T-helper 2 cell (primary cell): ENCODE measurements at regions not wholly inside any gene's neighbourhood (a gene's known extent, or its start where the extent isn't known, plus 50 kb on each side); places are given as distances from the start of the nearest gene placed in this dataset.

ENCODE experiments used
- DNase-seq, 5 experiments: peaks; one replicate each; pipeline versions ENCODE4 v3.0.0 to v3.0.0-alpha.2; 2012 to 2022

DNA sequence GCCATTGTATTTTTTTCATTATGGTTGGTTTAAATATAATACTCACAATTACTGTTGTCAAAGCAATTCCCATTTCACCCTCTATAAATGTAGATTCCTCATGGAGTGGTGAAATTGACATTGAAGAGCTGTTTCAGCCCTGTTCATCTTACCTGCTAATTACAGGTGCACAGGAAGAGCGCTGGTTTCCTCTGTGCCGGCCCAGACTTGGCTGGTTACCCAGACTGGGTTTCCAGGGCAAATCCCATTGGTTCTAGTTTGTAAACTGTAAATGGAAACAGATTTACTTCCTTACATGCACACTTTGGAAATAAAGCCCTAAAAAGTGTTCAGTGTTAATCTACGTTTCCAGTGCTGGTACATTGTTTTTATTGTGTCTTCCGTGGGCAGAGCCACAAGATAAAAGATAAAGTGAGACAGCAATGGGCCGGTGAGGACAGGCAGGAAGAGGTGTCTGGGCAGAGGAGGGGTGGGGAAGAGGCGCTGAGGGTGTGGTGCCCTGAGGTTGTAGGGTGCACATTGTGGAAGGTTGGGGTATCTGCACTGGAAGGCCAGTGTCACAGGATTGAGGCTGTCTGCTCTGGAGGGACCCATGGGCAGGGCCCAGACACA is 71.6 kb upstream of the ZPBP start:
- DNase-seq: peak in 2 of 5 experiments; percentile 20 to 86

DNA sequence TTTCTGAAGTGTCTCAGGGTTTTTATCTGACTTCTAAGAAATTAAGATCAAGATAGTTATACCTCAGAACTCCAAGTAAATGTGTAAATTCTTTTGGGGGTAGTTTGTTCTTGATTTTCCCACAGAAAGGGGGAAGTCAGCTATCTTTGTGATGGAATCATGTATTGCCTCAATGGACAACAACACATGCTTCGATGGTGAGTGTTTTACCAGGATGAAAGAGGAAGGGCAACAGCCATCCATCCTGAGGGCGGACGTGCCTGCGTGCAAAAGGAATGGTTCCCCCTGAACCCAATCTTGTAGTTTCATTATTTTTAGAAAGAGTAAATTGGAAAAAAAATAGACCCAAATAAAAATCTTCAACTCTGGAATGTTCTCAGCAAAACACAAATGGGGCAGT is 67.2 kb upstream of the ZPBP start:
- DNase-seq: no peak

DNA sequence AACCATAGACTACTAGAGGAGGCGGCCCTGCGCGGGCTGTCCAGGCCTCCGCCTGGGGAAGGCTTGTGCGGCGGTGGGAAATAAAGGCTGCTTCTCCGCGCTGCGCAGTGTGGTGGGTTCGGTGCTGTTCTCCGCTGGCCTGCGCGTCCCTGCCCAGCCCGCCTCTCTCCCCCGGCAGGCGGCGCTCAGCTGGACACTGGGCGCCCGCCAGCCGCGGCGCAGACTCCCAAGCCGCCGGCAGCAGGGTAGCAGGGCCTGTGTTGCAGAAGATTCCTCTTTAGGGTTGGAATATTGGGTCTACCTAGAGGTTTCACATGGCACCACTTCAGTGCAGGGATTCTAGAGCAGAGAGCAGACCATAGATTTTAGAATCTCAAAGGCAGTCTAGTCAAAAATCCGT is 66.1 kb upstream of the ZPBP start:
- DNase-seq: no peak

DNA sequence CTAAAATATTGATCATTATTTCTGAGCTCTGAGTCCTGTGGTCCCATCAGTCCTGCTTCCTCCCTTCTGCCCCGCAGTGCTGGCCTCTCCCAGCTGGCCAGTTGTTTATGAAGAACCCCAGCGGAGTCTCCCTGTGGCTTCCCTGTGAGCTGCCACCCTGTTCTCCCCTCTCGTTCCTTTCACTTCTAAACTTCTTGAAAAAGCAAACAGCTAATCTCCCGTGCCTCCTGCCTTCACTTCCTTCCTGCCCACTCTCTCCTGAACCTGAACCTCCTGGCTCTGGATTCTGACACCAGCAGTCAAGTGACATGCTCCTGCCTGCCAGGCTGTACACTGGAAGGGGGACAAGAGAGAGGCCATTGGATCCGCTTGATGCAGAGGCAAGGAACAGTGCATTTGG is 63.7 kb upstream of the ZPBP start:
- peak in 1 of 5 experiments; percentile 31 for DNase-seq

- DNase-seq: no peak
Measured at GRCh38 chr7:50156163-50156562, 63.1 kb upstream of the ZPBP start.

DNA sequence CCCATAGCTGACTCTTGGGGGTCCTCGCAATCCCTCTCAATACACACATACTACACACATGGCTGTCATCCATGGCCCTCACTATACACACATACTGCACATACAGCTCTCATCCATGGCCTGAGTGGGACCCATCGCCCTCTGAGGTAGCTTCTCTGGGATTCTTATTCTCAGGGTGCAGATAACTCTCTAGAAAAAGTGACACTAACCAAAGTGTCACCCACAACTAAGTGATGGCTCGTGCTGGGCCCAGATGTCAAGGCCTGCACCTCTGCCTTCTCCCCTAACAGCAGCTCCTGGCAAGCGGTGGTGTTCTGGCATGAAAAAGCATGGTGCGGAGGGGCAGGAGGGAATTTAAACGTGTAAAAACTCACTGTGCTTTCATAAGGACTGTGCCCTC is 62.7 kb upstream of the ZPBP start:
- peak in 1 of 5 experiments; percentile 41 for DNase-seq

GRCh38 chr7:50153995-50154394 is 60.9 kb upstream of the ZPBP start:
- DNase-seq: no peak

- DNase-seq: peak in 1 of 5 experiments; percentile 41
Measured at GRCh38 chr7:50153148-50153547, 60.1 kb upstream of the ZPBP start.

GRCh38 chr7:50152486-50152885 is 59.4 kb upstream of the ZPBP start:
- no peak for DNase-seq

DNA sequence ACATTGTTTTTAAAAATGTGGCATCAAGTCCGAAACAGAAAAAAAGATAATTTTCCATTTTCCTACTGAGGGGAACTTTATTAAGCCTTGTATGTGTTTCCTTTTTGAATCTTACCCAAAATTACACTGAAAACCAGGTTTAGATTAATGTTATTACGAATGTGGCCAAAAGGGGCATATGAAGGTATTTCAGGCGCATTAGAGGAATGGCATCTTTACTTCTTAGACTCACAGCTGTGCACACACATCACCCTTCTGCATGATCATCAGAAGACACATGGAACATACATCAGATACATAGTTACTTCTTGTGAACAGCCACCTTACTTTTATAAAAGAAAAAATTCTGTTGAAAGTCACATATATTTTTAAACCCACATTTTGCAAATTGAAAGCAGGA is 58.6 kb upstream of the ZPBP start:
- no peak for DNase-seq

- no peak for DNase-seq
Measured at GRCh38 chr7:50151001-50151400, 58.0 kb upstream of the ZPBP start.

GRCh38 chr7:50149369-50149768 is 56.3 kb upstream of the ZPBP start:
- peak in 1 of 5 experiments; percentile 58 for DNase-seq

DNA sequence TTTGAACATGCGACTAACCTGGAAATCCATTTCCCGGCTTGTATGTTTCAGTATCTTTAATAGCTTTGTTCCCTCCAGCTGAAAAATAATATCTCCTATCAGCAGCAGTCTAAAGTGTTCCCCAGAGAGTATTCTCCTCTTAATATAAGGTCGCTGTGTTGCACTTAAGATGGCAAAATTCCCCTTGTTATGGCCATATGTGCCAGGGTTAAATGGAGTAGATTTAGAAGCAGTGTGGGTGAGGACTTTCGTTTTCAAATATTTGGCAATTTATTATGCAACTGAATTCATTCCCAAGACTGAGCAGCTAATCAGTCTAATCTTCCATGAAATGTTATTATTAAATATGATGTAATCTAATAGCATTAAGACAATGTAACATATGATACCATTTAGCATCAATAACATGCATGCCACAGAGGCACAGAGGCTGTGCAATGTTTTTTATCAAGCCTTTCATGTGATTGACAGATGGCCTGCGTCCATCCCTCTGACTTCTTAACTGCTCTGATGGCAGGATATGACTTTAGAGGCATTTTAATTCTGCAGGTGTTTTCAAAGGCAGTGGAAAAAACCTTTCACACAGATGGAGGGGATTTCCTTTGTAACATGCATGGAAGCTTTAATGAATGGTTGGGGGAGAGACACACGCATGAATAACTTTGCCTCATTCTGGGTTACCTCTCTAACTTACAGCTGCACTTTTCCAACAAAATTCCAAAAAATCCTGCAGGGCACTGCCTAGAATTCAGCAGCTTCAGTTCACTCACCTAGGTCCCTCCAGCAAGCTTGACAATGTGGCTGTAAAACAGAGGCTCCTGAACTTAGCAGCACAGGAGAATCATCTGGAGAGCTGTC is 55.1 kb upstream of the ZPBP start:
- peak in 2 of 5 experiments; percentile 36 to 64 for DNase-seq

DNA sequence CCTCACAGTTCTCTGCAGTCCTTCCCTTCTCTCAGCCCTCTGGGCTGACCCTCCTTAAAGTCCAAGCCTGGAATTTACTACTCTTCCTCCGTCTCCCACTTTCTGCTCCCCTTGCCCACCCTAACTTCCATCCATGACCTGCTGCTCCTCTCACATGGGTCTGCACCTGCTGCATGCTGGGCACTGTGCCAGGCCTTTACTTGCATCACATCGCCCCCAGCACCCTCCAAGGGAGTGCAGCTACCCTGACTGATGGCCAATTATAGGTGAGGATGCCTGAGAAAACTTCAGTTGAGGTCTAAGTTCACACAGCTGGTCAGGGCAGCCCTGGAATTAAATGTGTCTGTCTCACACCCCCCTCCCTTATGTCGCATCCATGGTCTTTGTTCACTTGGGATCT is 53.6 kb upstream of the ZPBP start:
- DNase-seq: peak in 1 of 5 experiments; percentile 36

DNA sequence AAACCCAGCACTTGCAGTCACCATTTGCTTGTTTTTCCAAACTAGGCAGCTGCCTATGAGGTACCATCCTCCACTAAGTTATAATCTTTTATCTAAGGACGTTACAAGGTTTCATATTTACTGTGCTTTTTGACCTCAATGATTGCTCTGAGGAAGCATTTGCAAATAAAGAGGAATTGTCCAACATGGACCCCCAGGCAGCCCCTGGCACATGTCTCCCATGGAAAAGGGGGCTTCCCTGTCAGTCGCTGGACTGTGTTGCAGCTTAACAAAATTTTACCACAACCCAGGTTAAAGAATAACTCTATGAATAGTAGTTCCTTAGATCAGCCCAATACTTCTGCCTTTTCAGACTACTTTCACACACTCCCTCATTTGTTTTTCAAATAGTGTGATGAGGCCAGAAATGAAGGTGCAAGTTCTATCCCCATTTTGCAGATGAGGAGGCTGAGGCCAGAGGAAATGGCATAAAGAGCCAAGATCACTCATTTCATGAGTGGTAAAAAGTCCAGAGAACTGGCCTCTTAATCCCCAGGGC is 52.8 kb upstream of the ZPBP start:
- DNase-seq: peak in 1 of 5 experiments; percentile 82

GRCh38 chr7:50145226-50145625 is 52.2 kb upstream of the ZPBP start:
- peak in 1 of 5 experiments; percentile 21 for DNase-seq
